ENCODE measurements at regions not wholly inside any gene's neighbourhood (a gene's known extent, or its start where the extent isn't known, plus 50 kb on each side); places are given as distances from the start of the nearest gene placed in this dataset.
"Not testable (repeated sequence)": the region's sequence is repeated elsewhere in the genome, so short reads cannot be mapped to it uniquely, and the experiment has no call there.

DNA sequence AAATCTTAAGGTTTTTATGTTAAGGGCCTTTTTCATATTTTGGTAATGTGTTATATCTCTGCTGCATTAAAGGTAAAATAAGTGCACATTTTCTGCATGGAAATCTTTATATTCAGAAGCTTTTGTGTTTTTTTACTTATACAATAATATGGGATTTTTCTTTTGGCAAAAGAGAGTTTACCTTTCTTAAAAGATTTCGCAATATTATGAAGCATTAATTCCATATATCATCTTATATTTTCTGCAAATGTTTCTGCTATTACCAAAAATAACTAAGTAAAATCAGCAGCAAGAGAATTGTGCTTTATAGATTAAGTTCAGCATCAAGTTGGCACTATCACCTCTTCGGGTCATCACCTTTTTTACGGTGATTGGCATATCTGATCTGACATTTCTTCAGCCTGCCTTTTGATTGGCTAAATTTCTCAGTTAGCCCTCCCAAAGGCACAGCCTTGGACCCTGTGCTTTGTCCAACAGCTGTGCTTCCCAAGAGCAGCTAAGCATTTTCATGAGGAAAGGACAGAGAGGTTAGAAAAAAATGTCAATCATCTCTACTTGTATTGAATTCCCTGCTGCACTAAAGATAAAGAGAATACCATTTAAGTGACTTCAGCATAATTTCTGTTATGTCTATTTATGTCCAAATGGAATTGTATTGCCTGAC, 767.1 kb upstream of the PRMT6 start:
- Mint-ChIP-seq H3K4me1 (ENCODE audit: low read depth) (no peaks in the 10 kb centered on the region), H3K4me3 (no peak overlapping the region), H3K27ac (no peak overlapping the region), H3K9me3 (ENCODE audit: insufficient read depth) (peaks cover 10% of the 10 kb centered on the region), H3K27me3 (ENCODE audit: low read depth) (no peaks in the 10 kb centered on the region), H3K36me3 (ENCODE audit: low read depth) (no peaks in the 10 kb centered on the region)
- ATAC-seq (no peak), DNase-seq (no peak)
- CTCF ChIA-PET = no interaction called here
- POLR2A ChIA-PET = no interaction called here

DNA sequence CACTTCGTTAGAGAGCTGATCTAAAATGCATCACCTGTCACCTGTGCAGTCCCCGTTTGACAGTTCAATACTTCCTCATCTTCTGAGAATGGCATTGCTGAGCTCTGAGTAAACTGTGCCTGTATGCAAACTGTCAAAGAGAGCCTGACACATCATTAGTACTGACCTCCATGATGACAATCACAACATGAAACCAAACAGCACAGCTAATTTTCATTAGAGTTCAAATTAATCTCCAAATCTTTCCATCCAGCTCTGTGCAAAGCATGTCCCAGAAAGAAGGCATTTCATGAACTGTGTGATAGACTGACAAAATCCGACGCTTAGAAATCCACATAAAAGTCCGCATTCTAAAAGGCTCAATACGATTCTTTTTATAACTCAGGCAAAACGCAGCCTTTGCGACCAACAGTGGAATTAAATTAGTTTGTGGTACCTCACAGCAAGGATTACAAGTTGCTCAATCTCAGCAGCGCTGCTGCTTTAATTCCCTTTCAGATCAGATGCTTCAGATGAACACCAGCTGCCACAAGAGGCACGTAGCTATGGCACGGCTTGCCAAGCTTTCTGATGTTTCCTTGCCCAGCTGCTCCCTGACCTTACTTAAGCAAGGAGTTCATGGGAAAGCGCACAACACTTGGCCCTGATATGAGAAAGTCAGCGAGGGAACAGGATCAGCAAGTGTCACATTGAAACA, 765.5 kb upstream of the PRMT6 start:
- Mint-ChIP-seq H3K27ac (no peak overlapping the region), H3K9me3 (ENCODE audit: insufficient read depth) (peaks cover 6% of the 10 kb centered on the region), H3K36me3 (ENCODE audit: low read depth) (no peaks in the 10 kb centered on the region), H3K27me3 (ENCODE audit: low read depth) (no peaks in the 10 kb centered on the region), H3K4me1 (ENCODE audit: low read depth) (no peaks in the 10 kb centered on the region), H3K4me3 (no peak overlapping the region)
- POLR2A ChIA-PET = no interaction called here
- DNase-seq (no peak), ATAC-seq (no peak)
- CTCF ChIA-PET = no interaction called here

DNA sequence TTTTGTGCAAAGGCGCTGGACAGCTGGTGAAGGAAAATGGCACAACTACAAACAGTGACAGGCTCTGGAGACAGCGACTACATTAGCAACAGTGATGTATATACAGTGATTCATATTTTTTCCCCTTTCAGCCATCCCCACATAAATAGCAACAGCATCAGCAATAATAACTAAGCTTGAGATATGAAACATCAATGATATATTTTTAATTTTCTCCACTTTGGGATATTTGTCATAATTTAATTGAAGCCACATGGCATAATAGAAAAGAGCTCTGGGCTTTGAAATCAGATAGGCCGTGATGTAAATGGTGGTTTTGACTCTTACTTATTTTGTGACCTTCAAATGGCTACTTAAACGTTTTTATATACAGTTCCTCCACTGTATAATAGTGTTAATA, 764.3 kb upstream of the PRMT6 start:
- ChIA-PET CTCF (no interaction called here), POLR2A (no interaction called here)
- Mint-ChIP-seq H3K36me3 (ENCODE audit: low read depth) (no peaks in the 10 kb centered on the region), H3K27me3 (ENCODE audit: low read depth) (no peaks in the 10 kb centered on the region), H3K27ac (no peak overlapping the region), H3K9me3 (ENCODE audit: insufficient read depth) (peaks cover 5% of the 10 kb centered on the region), H3K4me1 (ENCODE audit: low read depth) (no peaks in the 10 kb centered on the region), H3K4me3 (no peak overlapping the region)
- no peak for DNase-seq
- ATAC-seq = no peak

DNA sequence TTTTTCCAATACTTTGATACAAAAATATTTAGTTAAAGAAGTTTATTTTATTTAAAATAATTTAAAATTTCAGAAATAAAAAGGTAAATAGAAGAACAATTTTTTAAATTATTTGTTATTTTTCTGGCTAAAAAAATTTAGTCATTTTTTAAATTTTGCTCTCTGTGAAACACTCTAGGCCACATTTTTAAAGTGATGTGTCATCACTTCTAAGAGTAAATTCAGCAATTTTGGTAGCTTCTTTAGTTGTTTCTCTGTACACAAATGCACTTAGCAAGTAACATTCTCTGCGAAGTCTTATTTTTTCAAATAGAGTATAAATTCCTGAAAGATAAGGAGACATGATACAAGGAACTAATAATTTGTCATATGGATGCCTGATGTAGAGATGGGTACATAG, 760.0 kb upstream of the PRMT6 start:
- no peak overlapping the region for H3K4me3 Mint-ChIP-seq
- ChIA-PET POLR2A (no interaction called here), CTCF (no interaction called here)
- no peaks in the 10 kb centered on the region for H3K27me3 Mint-ChIP-seq (ENCODE audit: low read depth)
- no peaks in the 10 kb centered on the region for H3K4me1 Mint-ChIP-seq (ENCODE audit: low read depth)
- no peak for DNase-seq
- no peaks in the 10 kb centered on the region for H3K36me3 Mint-ChIP-seq (ENCODE audit: low read depth)
- ATAC-seq = no peak
- H3K27ac Mint-ChIP-seq = no peak overlapping the region
- H3K9me3 Mint-ChIP-seq (ENCODE audit: insufficient read depth) = peaks cover 5% of the 10 kb centered on the region

DNA sequence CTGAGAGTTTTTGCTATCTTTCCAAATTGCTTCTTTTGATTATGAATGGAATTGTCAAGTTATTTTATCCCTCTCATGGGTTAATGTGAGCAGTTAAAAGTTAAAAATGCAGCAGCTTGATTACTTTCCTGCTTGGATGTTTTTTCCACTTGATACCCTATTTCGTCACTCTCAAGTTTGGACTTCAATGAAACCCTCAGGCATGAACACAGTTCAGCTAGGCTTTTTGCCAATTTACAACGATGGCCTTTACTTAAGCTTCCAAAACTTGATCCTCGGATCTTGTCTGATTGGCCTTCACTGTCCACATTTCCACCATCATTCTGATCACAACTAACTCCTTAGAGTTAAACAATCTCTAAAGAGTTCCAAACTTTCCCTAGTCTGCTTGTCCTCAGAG, 752.4 kb upstream of the PRMT6 start:
- H3K27me3 Mint-ChIP-seq (ENCODE audit: low read depth) = no peaks in the 10 kb centered on the region
- ATAC-seq (no peak), DNase-seq (no peak)
- H3K4me1 Mint-ChIP-seq (ENCODE audit: low read depth) = no peaks in the 10 kb centered on the region
- CTCF ChIA-PET = no interaction called here
- peaks cover 15% of the 10 kb centered on the region for H3K9me3 Mint-ChIP-seq (ENCODE audit: insufficient read depth)
- POLR2A ChIA-PET = no interaction called here
- no peak overlapping the region for H3K4me3 Mint-ChIP-seq
- no peak overlapping the region for H3K27ac Mint-ChIP-seq
- H3K36me3 Mint-ChIP-seq (ENCODE audit: low read depth) = no peaks in the 10 kb centered on the region

DNA sequence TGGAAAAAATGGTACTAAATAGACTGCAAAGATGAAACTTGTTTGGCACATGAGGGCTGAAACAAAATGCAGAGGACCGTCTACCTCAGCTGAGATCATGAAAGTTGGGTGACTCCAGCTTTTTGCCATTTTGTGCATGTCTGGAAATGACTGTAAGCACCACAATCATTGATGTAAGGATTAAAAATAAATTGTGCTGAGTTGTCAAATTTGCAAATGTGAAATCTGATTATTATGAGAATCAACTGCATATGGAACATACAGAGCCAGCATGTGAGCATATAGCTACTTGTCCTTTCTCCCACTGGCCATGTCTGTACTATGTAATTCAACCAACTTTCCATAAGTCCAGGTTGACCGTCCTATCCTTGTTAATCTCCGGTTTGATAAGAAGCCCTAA, 736.9 kb upstream of the PRMT6 start:
- Mint-ChIP-seq H3K36me3 (ENCODE audit: low read depth) (no peaks in the 10 kb centered on the region), H3K4me1 (ENCODE audit: low read depth) (no peaks in the 10 kb centered on the region), H3K27ac (no peak overlapping the region), H3K9me3 (ENCODE audit: insufficient read depth) (peaks cover 26% of the 10 kb centered on the region), H3K4me3 (no peak overlapping the region), H3K27me3 (ENCODE audit: low read depth) (no peaks in the 10 kb centered on the region)
- CTCF ChIA-PET = no interaction called here
- ATAC-seq (no peak), DNase-seq (no peak)
- POLR2A ChIA-PET = no interaction called here

DNA sequence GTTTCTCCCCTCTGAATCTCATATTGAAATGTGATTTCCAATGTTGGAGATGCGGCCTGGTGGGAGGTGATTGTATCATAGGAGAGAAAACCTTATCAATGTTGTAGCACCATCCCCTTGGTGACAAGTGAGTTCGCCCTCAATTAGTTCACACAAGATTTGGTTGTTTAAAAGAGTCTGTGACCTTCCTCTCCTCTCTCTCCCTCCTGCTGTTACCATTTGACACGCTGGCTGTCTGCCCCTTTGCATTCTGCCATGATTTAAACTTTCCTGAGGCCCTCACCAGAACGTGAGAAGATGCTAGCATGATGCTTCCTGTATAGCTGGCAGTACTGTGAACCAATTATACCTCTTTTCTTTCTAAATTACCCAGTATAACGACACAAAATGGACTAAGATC, 730.9 kb upstream of the PRMT6 start:
- no peak for ATAC-seq
- Mint-ChIP-seq H3K36me3 (ENCODE audit: low read depth) (no peaks in the 10 kb centered on the region), H3K4me1 (ENCODE audit: low read depth) (no peaks in the 10 kb centered on the region), H3K9me3 (ENCODE audit: insufficient read depth) (peaks cover 11% of the 10 kb centered on the region), H3K27ac (no peak overlapping the region), H3K27me3 (ENCODE audit: low read depth) (no peaks in the 10 kb centered on the region), H3K4me3 (no peak overlapping the region)
- ChIA-PET POLR2A (no interaction called here), CTCF (no interaction called here)
- DNase-seq = no peak

DNA sequence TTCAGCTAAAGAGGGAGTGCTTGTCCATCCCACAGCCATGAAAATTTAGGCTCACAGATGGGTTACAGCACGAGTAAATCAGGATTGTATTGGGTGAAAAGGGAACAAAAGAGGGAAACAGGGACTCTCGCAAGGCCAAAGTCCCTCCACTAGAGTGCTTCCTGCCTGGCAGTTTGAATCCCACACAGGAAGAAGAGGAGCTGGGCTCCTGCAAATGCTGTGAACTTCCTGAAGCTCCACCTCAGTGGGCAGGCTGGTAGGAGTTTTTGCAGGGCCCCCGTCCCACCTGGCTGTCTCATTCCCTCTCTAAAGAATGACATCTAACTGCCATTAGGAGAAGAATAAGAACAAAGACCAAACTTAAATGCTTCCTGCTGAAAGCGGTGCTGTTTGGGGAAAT, 712.0 kb upstream of the PRMT6 start:
- Mint-ChIP-seq H3K27ac (no peak overlapping the region), H3K4me3 (no peak overlapping the region), H3K4me1 (ENCODE audit: low read depth) (no peaks in the 10 kb centered on the region), H3K27me3 (ENCODE audit: low read depth) (no peaks in the 10 kb centered on the region), H3K9me3 (ENCODE audit: insufficient read depth) (peaks cover 13% of the 10 kb centered on the region), H3K36me3 (ENCODE audit: low read depth) (no peaks in the 10 kb centered on the region)
- no peak for DNase-seq
- ATAC-seq = no peak
- CTCF ChIA-PET = no interaction called here
- POLR2A ChIA-PET = no interaction called here

DNA sequence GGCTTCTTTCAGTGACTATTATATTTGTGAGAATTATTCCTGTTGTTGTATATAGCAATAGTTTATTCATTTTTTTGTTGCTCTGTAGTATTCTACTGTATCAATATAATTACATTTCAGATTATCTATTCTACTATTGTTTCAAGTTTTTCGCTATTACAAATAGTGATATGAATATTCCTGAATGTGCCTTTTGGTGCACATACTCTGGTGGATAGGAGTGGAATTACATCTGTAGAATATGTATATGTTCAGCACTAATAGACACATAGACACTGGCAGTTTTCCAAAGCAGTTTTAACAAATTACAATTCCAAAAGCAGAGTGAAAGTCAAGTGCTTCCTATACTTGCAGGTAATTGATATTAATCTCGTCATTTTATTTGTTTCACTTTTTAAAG, 696.2 kb upstream of the PRMT6 start:
- Mint-ChIP-seq H3K27ac (no peak overlapping the region), H3K9me3 (ENCODE audit: insufficient read depth) (peaks cover 16% of the 10 kb centered on the region), H3K36me3 (ENCODE audit: low read depth) (no peaks in the 10 kb centered on the region), H3K4me1 (ENCODE audit: low read depth) (no peaks in the 10 kb centered on the region), H3K4me3 (no peak overlapping the region), H3K27me3 (ENCODE audit: low read depth) (no peaks in the 10 kb centered on the region)
- POLR2A ChIA-PET = no interaction called here
- CTCF ChIA-PET = no interaction called here
- DNase-seq (no peak), ATAC-seq (no peak)

DNA sequence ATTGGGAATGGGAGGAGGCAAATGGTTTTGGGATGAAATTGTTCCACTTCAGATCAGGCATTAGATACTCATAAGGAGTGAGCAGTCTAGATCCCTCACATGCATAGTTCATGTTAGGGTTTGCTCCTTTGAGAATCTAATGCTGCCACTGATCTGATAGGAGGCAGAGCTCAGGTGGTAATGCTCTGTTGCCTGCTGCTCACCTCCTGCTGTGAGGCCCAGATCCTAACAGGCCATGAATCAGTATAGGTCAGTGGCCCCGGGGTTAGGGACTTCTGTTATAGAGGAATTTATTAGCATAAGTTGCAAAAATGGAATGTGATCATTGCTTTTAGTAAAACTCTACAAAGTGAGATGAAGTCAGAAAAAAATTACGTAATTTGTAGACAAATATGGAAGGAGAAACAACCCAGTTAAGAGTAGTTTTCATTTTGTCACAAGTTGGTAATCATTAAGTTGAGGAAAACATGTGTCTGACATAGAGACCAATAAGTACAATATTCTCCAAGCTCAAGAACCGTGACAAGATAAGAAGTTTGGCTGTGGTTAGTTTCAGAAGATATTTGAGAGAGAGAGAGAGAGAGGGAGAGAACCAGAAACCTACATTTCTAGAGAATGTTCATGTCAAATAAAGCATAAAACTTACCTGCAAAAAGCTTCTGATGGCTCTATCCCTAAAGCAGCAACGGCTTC, 689.7 kb upstream of the PRMT6 start:
- ChIA-PET CTCF (no interaction called here), POLR2A (no interaction called here)
- peaks cover 7% of the 10 kb centered on the region for H3K9me3 Mint-ChIP-seq (ENCODE audit: insufficient read depth)
- no peak for ATAC-seq
- H3K4me3 Mint-ChIP-seq = no peak overlapping the region
- H3K36me3 Mint-ChIP-seq (ENCODE audit: low read depth) = no peaks in the 10 kb centered on the region
- no peak for DNase-seq
- no peak overlapping the region for H3K27ac Mint-ChIP-seq
- no peaks in the 10 kb centered on the region for H3K4me1 Mint-ChIP-seq (ENCODE audit: low read depth)
- H3K27me3 Mint-ChIP-seq (ENCODE audit: low read depth) = no peaks in the 10 kb centered on the region

DNA sequence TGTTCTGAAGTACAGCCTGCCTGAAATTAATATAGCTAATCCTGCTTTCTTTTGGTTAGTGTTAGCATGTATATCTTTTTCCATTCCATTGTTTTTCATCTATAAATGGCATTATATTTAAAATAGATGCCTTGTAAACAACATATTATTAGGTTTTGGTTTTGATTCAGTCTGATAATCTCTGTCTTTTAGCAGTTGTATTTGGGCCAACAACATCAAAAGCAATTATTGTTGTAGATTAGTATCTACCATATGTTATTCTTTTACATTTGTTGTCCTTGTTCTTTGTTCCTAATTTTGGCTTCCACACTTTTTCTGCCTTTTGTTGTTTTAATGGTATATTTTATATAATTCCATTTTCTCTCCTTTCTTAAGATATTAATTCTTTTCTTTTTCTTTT, 678.2 kb upstream of the PRMT6 start:
- Mint-ChIP-seq H3K4me1 (ENCODE audit: low read depth) (no peaks in the 10 kb centered on the region), H3K4me3 (no peak overlapping the region), H3K9me3 (ENCODE audit: insufficient read depth) (peaks cover 16% of the 10 kb centered on the region), H3K36me3 (ENCODE audit: low read depth) (no peaks in the 10 kb centered on the region), H3K27ac (no peak overlapping the region), H3K27me3 (ENCODE audit: low read depth) (no peaks in the 10 kb centered on the region)
- no peak for DNase-seq
- no peak for ATAC-seq
- CTCF ChIA-PET = no interaction called here
- POLR2A ChIA-PET = no interaction called here

DNA sequence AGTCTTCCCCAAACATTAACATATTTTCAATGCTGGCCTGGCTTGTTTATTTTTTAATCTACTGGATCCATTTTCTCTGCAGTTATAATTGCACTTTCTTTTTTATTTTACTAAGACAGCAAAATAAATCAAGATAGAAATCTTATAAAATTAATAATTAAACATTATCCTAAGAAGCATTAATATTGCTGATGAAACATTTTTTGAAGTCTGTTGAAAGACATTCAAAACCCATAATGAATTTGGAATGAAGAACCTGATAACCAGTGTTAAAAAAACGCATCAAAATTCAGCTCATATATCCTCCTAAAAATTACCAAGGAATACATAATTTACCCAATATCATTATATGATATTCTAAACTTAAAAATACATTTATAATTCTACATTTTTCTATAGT, 675.7 kb upstream of the PRMT6 start:
- POLR2A ChIA-PET = no interaction called here
- Mint-ChIP-seq H3K27ac (no peak overlapping the region), H3K27me3 (ENCODE audit: low read depth) (no peaks in the 10 kb centered on the region), H3K4me3 (no peak overlapping the region), H3K4me1 (ENCODE audit: low read depth) (no peaks in the 10 kb centered on the region), H3K9me3 (ENCODE audit: insufficient read depth) (peaks cover 15% of the 10 kb centered on the region), H3K36me3 (ENCODE audit: low read depth) (no peaks in the 10 kb centered on the region)
- DNase-seq (no peak), ATAC-seq (no peak)
- CTCF ChIA-PET = no interaction called here

DNA sequence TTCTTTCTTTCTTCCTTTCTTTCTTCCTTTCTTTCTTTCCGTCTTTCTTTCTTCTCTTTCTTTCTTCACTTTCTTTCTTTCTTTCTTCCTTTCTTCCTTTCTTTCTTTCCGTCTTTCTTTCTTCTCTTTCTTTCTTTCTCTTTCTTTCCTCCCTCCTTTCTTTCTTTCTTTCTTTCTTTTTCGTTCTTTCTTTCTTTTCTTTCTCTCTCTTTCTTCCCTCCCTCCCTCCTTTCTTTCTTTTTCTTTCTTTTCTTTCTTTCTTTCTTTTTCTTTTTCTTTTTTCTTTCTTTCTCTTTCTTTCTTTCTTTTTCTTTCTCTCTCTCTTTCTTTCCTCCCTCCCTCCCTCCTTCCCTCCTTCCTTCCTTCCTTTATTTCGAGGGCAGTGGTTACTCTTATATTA, 667.3 kb upstream of the PRMT6 start:
- POLR2A ChIA-PET; CTCF ChIA-PET; ATAC-seq; H3K27me3 Mint-ChIP-seq (ENCODE audit: low read depth); H3K4me3 Mint-ChIP-seq; DNase-seq; H3K27ac Mint-ChIP-seq; H3K36me3 Mint-ChIP-seq (ENCODE audit: low read depth); H3K4me1 Mint-ChIP-seq (ENCODE audit: low read depth): not testable (repeated sequence)
- H3K9me3 Mint-ChIP-seq (ENCODE audit: insufficient read depth) = peaks cover 12% of the 10 kb centered on the region

Data from activated CD8-positive, alpha-beta T cell treated with anti-CD3 and anti-CD28 coated beads, Interleukin-2, amount 10 ng/mL, durations not matched to agents 7 days and 5 days (primary cell).